ENCODE measurements at regions not wholly inside any gene's neighbourhood (a gene's known extent, or its start where the extent isn't known, plus 50 kb on each side); places are given as distances from the start of the nearest gene placed in this dataset.
A peak's percentile ranks its signal among the peaks of the same experiment; 100 is the strongest.

GRCh38 chr15:69653306-69653705, 200.7 kb downstream of the RPLP1 start:
- TF ChIP-seq, protein P1, sequence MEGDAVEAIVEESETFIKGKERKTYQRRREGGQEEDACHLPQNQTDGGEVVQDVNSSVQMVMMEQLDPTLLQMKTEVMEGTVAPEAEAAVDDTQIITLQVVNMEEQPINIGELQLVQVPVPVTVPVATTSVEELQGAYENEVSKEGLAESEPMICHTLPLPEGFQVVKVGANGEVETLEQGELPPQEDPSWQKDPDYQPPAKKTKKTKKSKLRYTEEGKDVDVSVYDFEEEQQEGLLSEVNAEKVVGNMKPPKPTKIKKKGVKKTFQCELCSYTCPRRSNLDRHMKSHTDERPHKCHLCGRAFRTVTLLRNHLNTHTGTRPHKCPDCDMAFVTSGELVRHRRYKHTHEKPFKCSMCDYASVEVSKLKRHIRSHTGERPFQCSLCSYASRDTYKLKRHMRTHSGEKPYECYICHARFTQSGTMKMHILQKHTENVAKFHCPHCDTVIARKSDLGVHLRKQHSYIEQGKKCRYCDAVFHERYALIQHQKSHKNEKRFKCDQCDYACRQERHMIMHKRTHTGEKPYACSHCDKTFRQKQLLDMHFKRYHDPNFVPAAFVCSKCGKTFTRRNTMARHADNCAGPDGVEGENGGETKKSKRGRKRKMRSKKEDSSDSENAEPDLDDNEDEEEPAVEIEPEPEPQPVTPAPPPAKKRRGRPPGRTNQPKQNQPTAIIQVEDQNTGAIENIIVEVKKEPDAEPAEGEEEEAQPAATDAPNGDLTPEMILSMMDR (conservative IDR thresholded peaks at IDR 0.05; ENCODE audit: control insufficient read depth, insufficient read depth, low read depth, low read length): no peak
- no peak for DNase-seq (ENCODE audit: low read depth)
- H3K4me3 ChIP-seq (ENCODE audit: control insufficient read depth, low read depth, low read length): no peak overlapping the region

- no peak overlapping the region for H3K4me3 ChIP-seq (ENCODE audit: control insufficient read depth, low read depth, low read length)
- no peak for DNase-seq (ENCODE audit: low read depth)
- TF ChIP-seq, protein P1 (conservative IDR thresholded peaks at IDR 0.05; ENCODE audit: control insufficient read depth, insufficient read depth, low read depth, low read length): no peak
These were observed 201.2 kb downstream of the RPLP1 start for GRCh38 chr15:69653846-69654245.

DNA sequence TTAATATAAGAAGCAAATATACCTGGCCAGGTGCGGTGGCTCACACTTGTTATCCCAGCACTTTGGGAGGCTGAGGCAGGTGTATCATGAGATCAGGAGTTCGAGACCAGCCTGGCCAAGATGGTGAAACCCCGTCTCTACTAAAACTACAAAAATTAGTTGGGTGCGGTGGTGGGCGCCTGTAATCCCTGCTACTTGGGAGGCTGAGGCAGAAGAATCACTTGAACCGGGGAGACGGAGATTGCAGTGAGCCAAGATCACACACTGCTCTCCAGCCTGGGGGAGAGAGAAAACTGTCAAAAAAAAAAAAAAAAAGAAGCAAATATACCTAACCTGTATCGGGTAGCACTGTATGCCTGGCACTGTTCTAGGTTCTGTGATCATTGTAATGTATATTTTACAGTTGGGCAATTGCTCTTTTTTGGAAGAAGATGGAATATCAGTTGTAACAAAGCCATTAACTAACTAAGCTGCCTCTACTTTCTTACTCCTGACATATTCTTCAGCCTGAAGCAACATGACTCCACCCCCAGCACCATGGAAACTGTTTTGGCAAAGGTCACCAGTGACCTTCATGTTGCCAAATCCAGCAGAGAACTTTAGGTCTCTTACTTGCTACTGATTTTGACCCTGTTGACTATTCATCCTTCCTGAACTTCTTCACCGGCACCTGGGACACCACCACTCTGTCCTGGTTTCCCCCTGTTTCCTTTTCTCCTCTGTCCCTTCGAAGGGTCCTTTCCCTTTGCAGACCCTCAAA, 203.8 kb downstream of the RPLP1 start:
- TF ChIP-seq, protein P1 (conservative IDR thresholded peaks at IDR 0.05; ENCODE audit: control insufficient read depth, insufficient read depth, low read depth, low read length): no peak
- no peak overlapping the region for H3K4me3 ChIP-seq (ENCODE audit: control insufficient read depth, low read depth, low read length)
- peak; percentile 1 for DNase-seq (ENCODE audit: low read depth)

- no peak overlapping the region for H3K4me3 ChIP-seq (ENCODE audit: control insufficient read depth, low read depth, low read length)
- DNase-seq (ENCODE audit: low read depth): no peak
- TF ChIP-seq, protein P1 (conservative IDR thresholded peaks at IDR 0.05; ENCODE audit: control insufficient read depth, insufficient read depth, low read depth, low read length): no peak
These were observed 205.0 kb downstream of the RPLP1 start for GRCh38 chr15:69657626-69658025.

DNA sequence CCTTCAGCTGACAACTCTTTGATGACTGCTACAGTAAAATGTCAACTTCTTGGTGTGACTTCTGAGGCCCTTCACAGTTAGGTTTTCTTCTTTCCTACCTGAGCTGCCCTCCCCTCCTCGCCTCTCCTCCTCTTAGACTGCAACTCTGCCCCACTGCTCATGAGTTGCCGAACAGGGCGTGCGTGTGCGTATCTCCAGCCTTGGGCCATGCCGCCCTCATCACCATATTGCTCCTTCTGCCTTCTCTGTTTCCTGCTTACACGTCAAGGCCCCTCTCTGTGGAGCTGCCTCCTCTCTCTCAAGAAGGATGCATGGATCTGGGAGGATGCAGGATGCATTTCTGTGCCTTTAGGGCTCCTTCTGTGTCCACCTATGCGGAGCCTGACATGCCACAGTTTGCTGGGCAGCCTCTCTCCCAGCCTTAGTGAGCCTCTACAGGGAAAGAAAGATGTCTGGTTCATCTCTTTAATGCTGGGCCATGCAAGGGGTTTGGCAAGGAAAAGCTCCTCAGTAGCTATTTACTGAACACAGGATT, 205.9 kb downstream of the RPLP1 start:
- TF ChIP-seq, protein P1 (conservative IDR thresholded peaks at IDR 0.05; ENCODE audit: control insufficient read depth, insufficient read depth, low read depth, low read length): no peak
- no peak for DNase-seq (ENCODE audit: low read depth)
- no peak overlapping the region for H3K4me3 ChIP-seq (ENCODE audit: control insufficient read depth, low read depth, low read length)

DNA sequence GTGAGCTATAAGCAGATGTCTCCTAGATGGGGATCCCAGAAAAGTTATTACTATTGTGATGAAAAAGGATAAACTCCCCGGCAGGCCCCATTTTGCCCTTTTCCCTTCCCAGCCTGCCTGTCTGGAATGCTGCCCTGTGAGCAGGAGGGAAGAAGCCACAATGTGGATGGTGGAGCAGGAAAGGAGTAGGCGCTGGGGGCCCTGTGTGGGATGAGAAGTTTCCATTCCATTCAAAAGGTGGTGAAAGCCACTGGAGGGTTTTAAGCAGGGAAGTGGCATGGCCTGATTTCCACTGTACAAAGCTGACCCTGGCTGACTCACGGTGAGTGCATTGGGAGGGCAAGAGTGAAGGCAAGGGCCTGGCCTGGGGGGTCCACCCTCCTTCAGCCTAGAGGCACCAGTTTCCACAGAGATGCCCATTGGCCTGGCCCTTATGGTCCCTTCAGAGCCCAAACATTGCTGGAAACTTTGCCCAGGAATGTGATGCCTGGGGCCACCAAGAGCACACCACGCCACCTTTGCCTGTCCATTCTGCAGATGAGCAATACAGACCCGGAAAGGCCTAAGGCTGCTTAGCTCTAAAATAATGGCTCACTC, 206.9 kb downstream of the RPLP1 start:
- TF ChIP-seq, protein P1 (conservative IDR thresholded peaks at IDR 0.05; ENCODE audit: control insufficient read depth, insufficient read depth, low read depth, low read length): no peak
- no peak overlapping the region for H3K4me3 ChIP-seq (ENCODE audit: control insufficient read depth, low read depth, low read length)
- no peak for DNase-seq (ENCODE audit: low read depth)

Data from fibroblast of mammary gland (primary cell).